GM21515 (cell line): ENCODE measurements at regions not wholly inside any gene's neighbourhood (a gene's known extent, or its start where the extent isn't known, plus 50 kb on each side); places are given as distances from the start of the nearest gene placed in this dataset.

ENCODE experiments used
- ATAC-seq: cut with Tn5 transposase; IDR thresholded peaks from one replicate; pipeline ENCODE4 v1.9.1; 2021; ENCODE audit not compliant: unreplicated experiment

- no peak for ATAC-seq
These were observed 93.7 kb upstream of the RGMA start for GRCh38 chr15:93182703-93183205.

DNA sequence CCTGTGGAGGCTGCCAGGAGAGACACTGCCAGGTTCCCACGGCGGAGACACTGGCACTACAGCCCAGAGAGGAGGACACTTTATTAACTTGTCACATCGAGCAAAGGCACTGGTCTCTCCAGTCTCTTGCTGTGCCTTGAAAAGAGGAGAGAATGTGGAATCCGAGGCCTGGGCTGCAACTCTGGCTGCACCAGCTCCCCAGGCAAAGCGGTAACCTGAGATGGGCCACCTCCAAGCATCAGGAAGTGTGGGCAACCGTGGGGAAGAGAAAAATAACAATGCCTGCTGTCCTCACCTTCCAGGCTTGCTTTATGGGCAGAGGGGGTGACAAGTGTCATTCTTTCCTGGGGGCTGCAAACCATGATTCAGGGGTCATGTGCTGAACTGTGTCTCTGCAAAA is 91.6 kb upstream of the RGMA start:
- ATAC-seq: no peak

GRCh38 chr15:93180128-93180527 is 91.1 kb upstream of the RGMA start:
- ATAC-seq: no peak

- no peak for ATAC-seq
These were observed 90.7 kb upstream of the RGMA start for GRCh38 chr15:93179700-93180102.

DNA sequence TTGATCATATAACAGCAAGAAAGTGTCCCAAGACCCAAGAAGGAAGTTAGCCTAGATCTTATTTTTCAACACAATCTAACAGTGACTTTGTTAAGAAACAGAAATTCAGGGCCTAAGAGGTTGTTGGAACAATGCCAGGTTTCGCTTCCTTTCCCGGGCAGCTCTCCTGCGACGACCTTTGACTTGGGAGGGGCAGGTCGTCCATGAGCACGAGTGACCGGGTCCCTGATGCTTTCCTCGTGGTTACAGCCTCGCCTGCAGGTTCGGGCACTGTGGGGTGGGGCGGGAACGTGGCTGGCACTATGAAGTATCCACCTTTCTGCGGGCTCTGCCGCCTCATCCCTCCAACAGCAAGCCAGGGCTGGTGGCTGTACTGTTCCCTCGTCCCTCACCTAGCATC is 90.1 kb upstream of the RGMA start:
- ATAC-seq: no peak

DNA sequence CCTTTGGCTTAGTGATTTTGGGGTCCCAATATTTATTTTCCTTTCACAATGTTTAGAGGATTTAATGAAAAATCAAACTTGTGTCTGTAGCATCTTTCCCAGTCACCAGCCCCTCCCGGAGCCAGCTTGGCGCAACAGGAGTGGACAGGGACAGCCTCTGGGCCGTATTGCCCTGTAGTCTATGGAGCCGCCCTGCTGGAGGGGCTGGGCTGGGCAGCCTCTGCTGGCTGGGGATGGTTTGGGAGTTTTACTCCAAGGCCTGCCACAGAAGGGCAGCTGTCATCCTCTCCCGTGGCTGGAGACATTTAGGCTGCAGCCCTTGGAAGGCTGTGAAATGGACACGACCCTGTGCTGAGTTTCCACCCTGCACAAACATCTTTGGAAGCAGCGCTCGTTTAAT is 89.4 kb upstream of the RGMA start:
- no peak for ATAC-seq

GRCh38 chr15:93176065-93176464 is 87.1 kb upstream of the RGMA start:
- no peak for ATAC-seq

DNA sequence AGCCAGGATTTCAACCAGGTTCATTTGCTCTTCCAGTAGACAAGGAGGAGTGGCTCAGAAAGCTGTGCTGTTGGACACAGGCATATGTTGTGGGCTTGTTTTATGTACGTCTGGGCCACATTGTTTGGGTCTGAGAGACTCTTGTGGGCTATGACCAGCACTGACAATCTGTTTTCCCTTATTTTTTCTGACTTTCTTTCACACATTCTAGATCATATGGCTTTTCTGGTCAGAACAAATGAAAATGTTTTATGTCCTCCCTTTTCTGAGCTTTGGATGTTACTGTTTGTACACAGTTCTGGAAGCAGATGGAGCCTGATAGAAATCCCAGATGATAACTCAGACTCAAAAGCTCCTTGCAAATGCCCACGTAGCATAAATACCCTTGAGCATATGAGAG is 85.8 kb upstream of the RGMA start:
- no peak for ATAC-seq

DNA sequence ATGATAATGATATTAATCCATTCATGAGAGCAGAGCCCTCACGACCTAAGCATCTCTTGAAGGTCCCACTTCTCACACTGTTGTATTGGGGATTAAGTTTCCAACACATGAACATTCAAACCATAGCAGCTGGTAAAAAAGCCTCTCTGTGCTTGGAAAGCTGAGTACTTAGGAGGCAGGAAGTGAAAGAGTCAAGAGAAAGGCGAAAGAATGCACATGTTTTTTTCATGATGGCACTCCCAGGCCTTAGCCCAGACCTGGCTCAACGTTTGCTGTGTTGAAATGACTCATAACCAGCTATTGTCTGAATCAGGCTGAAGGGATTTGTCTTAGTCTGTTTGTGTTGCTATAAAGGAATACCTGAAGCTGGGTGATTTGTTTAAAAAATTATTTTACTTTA is 84.4 kb upstream of the RGMA start:
- ATAC-seq: no peak

DNA sequence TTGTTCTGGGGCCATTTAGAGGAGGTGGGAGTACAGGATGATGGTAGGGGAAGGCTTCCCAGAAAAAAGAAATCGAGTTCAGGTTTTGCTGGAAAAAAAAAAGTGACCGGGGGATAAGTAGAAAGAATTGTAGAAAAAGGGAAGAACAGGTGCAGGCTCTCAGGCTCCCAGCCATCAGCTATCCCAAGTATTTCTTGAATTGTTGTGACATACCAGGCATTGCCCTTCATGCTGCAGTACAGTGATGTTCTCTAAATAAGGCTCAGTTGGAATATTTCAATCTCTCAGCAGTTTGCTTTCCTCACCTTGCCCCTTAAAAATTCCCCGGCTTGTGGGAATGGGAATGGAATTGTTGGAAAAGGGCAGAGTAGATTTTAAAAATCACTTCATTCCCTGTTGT is 82.5 kb upstream of the RGMA start:
- no peak for ATAC-seq

DNA sequence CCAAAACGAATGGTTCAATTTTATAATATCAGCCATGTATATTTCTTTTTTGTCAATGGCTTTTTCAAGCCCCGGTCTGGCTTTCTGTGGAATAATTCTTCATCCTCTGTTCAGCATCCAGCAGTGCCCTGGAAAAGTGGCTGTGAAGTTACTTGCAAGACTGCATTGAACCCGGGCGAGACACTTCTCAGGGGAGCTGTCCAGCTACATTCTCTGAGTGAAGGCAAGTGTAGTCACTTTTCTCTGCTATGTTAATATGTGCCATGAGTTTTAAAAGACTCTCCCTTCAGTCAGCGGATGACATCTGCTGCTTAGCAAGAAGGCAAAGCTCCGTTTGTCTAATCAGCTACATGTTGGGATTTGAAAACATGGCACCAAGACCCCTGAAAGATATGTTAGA is 81.3 kb upstream of the RGMA start:
- ATAC-seq: no peak

DNA sequence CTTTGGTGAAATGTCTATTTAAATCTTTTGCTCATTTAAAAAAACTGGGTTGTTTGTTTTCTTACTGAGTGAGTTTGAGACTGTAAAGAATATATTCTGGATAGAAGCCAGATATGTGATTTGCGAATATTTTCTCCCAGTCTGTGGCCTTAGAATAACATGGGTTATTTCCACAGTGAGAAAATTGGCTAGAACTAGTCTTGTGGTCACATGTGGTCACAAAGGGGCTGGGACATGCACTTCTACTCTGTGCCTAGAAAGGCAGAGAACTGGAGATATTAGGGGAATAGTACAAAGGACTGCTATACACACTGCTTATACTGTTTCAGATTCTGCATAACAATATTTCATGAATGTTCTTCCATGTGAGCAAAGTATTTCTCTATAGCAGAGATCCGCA is 79.9 kb upstream of the RGMA start:
- no peak for ATAC-seq

DNA sequence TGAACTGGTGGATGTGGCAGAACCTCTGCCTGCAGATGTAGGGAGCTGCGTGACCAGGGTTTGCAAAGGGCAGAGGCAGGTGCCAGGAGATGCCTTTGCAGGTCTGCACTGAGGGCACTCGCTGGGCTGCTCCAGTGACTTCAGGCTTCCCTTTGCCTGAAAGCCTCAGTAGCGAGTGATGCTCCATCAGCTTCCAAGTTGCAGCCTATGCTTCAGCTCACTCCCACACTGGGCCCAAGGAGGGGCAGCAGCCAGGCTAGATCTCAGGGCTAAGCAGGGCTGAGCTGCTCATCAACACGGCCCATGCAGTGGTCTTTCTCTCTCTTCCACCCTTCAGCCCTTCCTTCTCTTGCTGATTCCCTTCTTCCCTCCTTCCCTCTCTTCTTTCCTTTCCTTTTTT is 78.3 kb upstream of the RGMA start:
- no peak for ATAC-seq

- no peak for ATAC-seq
These were observed 77.7 kb upstream of the RGMA start for GRCh38 chr15:93166675-93167074.

DNA sequence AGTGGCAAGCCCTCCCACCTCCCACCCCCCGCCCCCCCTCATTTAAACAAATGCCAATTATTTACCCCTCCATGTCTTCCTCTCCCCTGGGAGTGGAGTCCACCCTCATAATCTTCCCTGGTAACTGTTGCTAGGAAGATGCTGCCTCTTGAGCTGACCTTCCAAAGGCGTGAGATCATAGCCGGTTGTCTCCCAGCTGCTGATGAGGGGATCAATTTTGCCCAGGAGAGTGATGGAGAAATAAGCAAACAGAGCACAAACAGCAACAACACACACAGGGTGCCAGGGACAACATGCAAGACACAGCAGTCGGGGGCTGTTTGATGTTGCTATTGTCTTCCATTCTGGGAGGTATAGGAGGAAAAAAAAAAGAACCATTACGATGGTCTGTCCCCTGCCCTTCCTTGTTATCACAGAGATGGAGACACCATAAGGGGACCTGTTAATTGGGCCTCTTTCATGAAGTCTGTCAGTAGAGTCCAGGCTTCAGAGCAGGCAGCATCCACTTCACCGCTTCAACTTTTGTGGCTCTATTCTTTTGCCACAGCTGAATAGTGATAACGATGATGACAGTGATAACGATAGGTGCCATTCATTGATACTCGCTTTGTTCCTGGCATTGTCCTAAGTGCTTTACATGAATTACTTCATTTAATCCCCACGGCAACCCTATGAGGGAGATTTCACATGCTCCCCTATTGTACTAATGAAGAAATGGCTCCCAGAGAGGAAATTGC is 76.9 kb upstream of the RGMA start:
- ATAC-seq: no peak

- ATAC-seq: no peak
These were observed 75.4 kb upstream of the RGMA start for GRCh38 chr15:93164409-93164808.

DNA sequence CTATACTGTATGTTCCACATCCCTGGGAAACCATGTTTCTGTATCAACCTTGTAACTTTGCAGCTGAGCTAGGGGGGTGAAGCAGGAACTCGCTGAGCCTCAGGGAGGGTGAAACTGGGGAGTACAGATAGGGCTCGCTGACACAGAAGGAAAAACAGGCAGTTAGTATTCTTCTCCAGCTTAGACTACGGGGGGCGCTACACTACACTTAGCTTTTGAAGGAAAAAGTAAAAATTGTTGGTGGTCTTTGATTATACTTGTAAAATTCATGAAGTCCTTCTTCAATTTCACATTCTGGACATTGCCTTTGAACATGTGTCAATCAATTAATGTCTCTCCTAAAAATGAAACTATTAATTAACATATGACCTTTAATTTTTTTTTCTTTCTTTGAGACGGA is 73.5 kb upstream of the RGMA start:
- ATAC-seq: no peak

- ATAC-seq: no peak
These were observed 70.9 kb upstream of the RGMA start for GRCh38 chr15:93159930-93160329.

- ATAC-seq: no peak
These were observed 69.3 kb upstream of the RGMA start for GRCh38 chr15:93158097-93158900.

DNA sequence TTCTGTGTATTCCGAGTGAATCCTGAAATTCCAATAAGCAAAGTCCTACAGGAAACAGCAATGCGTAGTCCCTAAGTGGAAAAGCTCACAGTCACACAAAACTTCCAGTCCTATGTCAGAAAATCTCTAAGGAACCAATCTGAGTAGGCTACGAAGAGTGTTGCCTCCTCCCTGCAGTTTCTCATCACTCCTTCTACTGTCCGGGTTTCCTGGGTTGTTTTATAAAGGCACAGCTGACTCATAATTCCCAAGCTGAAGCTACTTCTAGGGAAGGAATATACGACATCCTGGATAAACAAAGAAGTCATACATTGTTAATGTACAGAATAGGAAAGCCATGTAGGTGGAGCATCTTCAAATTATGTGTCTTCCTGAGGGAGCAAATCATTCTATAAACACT is 65.7 kb upstream of the RGMA start:
- no peak for ATAC-seq

GRCh38 chr15:93152951-93153350 is 63.9 kb upstream of the RGMA start:
- no peak for ATAC-seq

GRCh38 chr15:93152360-93152759 is 63.3 kb upstream of the RGMA start:
- no peak for ATAC-seq
